ENCODE measurements at regions not wholly inside any gene's neighbourhood (a gene's known extent, or its start where the extent isn't known, plus 50 kb on each side); places are given as distances from the start of the nearest gene placed in this dataset.

GRCh38 chr6:168369786-168370185 is 50.2 kb upstream of the DACT2 start:
- TF ChIP-seq JUND (IDR thresholded peaks at IDR 0.05): no peak
- TF ChIP-seq TAF1 (IDR thresholded peaks at IDR 0.05; ENCODE audit: borderline replicate concordance, low read depth, low read length): no peak
- no peak for TF ChIP-seq FOSL2 (IDR thresholded peaks at IDR 0.05; ENCODE audit: borderline replicate concordance, low read depth)
- no peak for TF ChIP-seq RFX5 (IDR thresholded peaks at IDR 0.05; ENCODE audit: low read length)
- no peak for TF ChIP-seq MXI1 (IDR thresholded peaks at IDR 0.05; ENCODE audit: low read depth, low read length)
- TF ChIP-seq ZBTB33 (IDR thresholded peaks at IDR 0.05; ENCODE audit: borderline replicate concordance, low read depth): no peak
- TF ChIP-seq REST (IDR thresholded peaks at IDR 0.05; ENCODE audit: low read depth, low read length): no peak
- no peak for TF ChIP-seq SMC3 (IDR thresholded peaks at IDR 0.05; ENCODE audit: low read depth, low read length)
- TF ChIP-seq NFIC (IDR thresholded peaks at IDR 0.05; ENCODE audit: borderline replicate concordance): no peak
- TF ChIP-seq USF1 (IDR thresholded peaks at IDR 0.05; ENCODE audit: borderline replicate concordance, low read depth): no peak
- no peak for TF ChIP-seq RCOR1 (IDR thresholded peaks at IDR 0.05; ENCODE audit: low read length)
- TF ChIP-seq EZH2phosphoT487 (IDR thresholded peaks at IDR 0.05; ENCODE audit: borderline replicate concordance, low read depth): no peak
- TF ChIP-seq MAX (IDR thresholded peaks at IDR 0.05; ENCODE audit: low read depth): no peak
- TF ChIP-seq RAD21 (IDR thresholded peaks at IDR 0.05; ENCODE audit: low read length): no peak
- no peak for TF ChIP-seq GABPA (IDR thresholded peaks at IDR 0.05; ENCODE audit: low read depth)
- no peak for TF ChIP-seq IRF3 (IDR thresholded peaks at IDR 0.05; ENCODE audit: low read depth, low read length)
- Histone ChIP-seq H3K9me3 (no peaks in the 10 kb centered on the region), H3F3A (replicated peaks; ENCODE audit: insufficient read depth) (no peaks in the 10 kb centered on the region), H3K27me3 (ENCODE audit: insufficient read depth) (no peaks in the 10 kb centered on the region), H3K27ac (ENCODE audit: low read depth in 2 of 2, low read length in 1 of 2) (no peak overlapping the region), H3K9me2 (no peaks in the 10 kb centered on the region), H3K36me3 (replicated peaks in 1 of 2; ENCODE audit: control insufficient read depth in 1 of 2, insufficient read depth in 2 of 2, low read length in 1 of 2) (no peaks in the 10 kb centered on the region), H3K4me2 (no peak overlapping the region), H2AFZ (ENCODE audit: low read depth) (no peak overlapping the region), H3K79me2 (ENCODE audit: insufficient read depth) (no peaks in the 10 kb centered on the region), H3K4me3 (ENCODE audit: low read depth in 2 of 2, low read length in 1 of 2) (no peak overlapping the region), H3K4me1 (ENCODE audit: control insufficient read depth in 1 of 2, insufficient read depth in 2 of 2, low read depth in 1 of 2, low read length in 1 of 2) (peaks cover 0 to 4% of the 10 kb centered on the region in 2 experiments; a peak in 1 of 4 replicates), H4K20me1 (ENCODE audit: insufficient read depth) (no peaks in the 10 kb centered on the region), H3K9ac (no peak overlapping the region)
- ChIA-PET CTCF (interaction anchor here (0.7 to 4.7 kb wide), 24 partner anchors 10 to 524 kb away, joined by 3 to 44 read pairs (median 4); partner anchors contain the start of gene SMOC2), POLR2A (no interaction called here)
- WGBS (ENCODE audit: low lambda C conversion rate): 67% methylated on average over 13 of the region's 13 CpGs
- DNase-seq: no peak
